ENCODE measurements at regions not wholly inside any gene's neighbourhood (a gene's known extent, or its start where the extent isn't known, plus 50 kb on each side); places are given as distances from the start of the nearest gene placed in this dataset.

GRCh38 chr11:96482193-96482592 is 92.4 kb downstream of the JRKL start:
- H3K27ac ChIP-seq (ENCODE audit: low read depth in 1 of 2, low read length in 2 of 2): no peak overlapping the region
- WGBS: 68% methylated on average over 2 of the region's 2 CpGs
- no peaks in the 10 kb centered on the region for H3K4me1 ChIP-seq (ENCODE audit: control insufficient read depth in 4 of 4, insufficient read depth in 4 of 4, low read length in 3 of 4)
- no peak for TF ChIP-seq HNF4A (conservative IDR thresholded peaks at IDR 0.05)
- no peak for TF ChIP-seq NR2F2 (IDR thresholded peaks at IDR 0.05)
- no peak for TF ChIP-seq REST (IDR thresholded peaks at IDR 0.05)
- TF ChIP-seq FOXA1 (IDR thresholded peaks at IDR 0.05): no peak
- no peak for TF ChIP-seq RXRA (IDR thresholded peaks at IDR 0.05)
- TF ChIP-seq CTCF (IDR thresholded peaks at IDR 0.05; ENCODE audit: low read depth, low read length, missing input control): no peak
- no peak for TF ChIP-seq YY1 (IDR thresholded peaks at IDR 0.05)
- no peak for TF ChIP-seq HNF4G (IDR thresholded peaks at IDR 0.05)
- no peak for TF ChIP-seq ATF3 (IDR thresholded peaks at IDR 0.05)
- no peak for TF ChIP-seq TAF1 (conservative IDR thresholded peaks at IDR 0.05)
- TF ChIP-seq MAX (IDR thresholded peaks at IDR 0.05): no peak
- no peak for TF ChIP-seq SP1 (IDR thresholded peaks at IDR 0.05)
- no peak for TF ChIP-seq RAD21 (IDR thresholded peaks at IDR 0.05)
- no peak for TF ChIP-seq ZBTB33 (IDR thresholded peaks at IDR 0.05)
- no peak for TF ChIP-seq GABPA (IDR thresholded peaks at IDR 0.05 in 1 of 2, conservative IDR thresholded peaks at IDR 0.05 in 1 of 2)
- TF ChIP-seq JUND (IDR thresholded peaks at IDR 0.05): no peak
- no peak for TF ChIP-seq EGR1 (IDR thresholded peaks at IDR 0.05; ENCODE audit: low read depth in 2 of 2)
- TF ChIP-seq FOXA2 (IDR thresholded peaks at IDR 0.05): no peak
- peaks cover 0 to 5% (median 0%) of the 10 kb centered on the region in 4 donors for H3K9me3 ChIP-seq (ENCODE audit: control insufficient read depth in 4 of 4, low read length in 3 of 4)
- no peak overlapping the region for H3K4me3 ChIP-seq (ENCODE audit: low read depth in 1 of 3, low read length in 3 of 3)
- H3K9ac ChIP-seq (ENCODE audit: low read depth in 1 of 2, low read length in 2 of 2): no peak overlapping the region
- H3K36me3 ChIP-seq (ENCODE audit: control insufficient read depth in 4 of 4, insufficient read depth in 3 of 4, low read depth in 1 of 4, low read length in 3 of 4): no peaks in the 10 kb centered on the region
- H3K27me3 ChIP-seq (ENCODE audit: control insufficient read depth in 4 of 4, insufficient read depth in 4 of 4, low read length in 3 of 4): peaks cover 0 to 3% (median 0%) of the 10 kb centered on the region in 4 donors
- no peak for DNase-seq (ENCODE audit: low spot score)
